ENCODE measurements at regions not wholly inside any gene's neighbourhood (a gene's known extent, or its start where the extent isn't known, plus 50 kb on each side); places are given as distances from the start of the nearest gene placed in this dataset.

GRCh38 chr6:159328052-159328451, 158.9 kb downstream of the FNDC1 start:
- FAIRE-seq, result no peak

- FAIRE-seq, result no peak
Measured at GRCh38 chr6:159325476-159325875, 156.3 kb downstream of the FNDC1 start.

GRCh38 chr6:159324596-159324995, 155.4 kb downstream of the FNDC1 start:
- no peak for FAIRE-seq
